ENCODE measurements at regions not wholly inside any gene's neighbourhood (a gene's known extent, or its start where the extent isn't known, plus 50 kb on each side); places are given as distances from the start of the nearest gene placed in this dataset.

- TF ChIP-seq POLR2A (IDR thresholded peaks at IDR 0.05) = no peak
- no peak for TF ChIP-seq CTCF (IDR thresholded peaks at IDR 0.05)
These were observed 319.6 kb downstream of the AHR start for GRCh38 chr7:17617857-17618651.

Data from vagina (tissue), 2 donors.